Naive thymus-derived CD4-positive, alpha-beta T cell (primary cell): ENCODE measurements at regions not wholly inside any gene's neighbourhood (a gene's known extent, or its start where the extent isn't known, plus 50 kb on each side); places are given as distances from the start of the nearest gene placed in this dataset.
"Not testable (repeated sequence)": the region's sequence is repeated elsewhere in the genome, so short reads cannot be mapped to it uniquely, and the experiment has no call there.

Source experiments
- ATAC-seq: fragments of 150-1000 bp; cut with Tn5 transposase; 2 replicates; pipeline ENCODE4 v1.10.0; 2021; ENCODE audit warnings: mild to moderate bottlenecking, moderate library complexity
- CTCF ChIA-PET: fragments of 350-600 bp; sonication (Branson Sonifier 250); formaldehyde crosslinking; loops from one replicate; lab custom pipeline; 2021; ENCODE audit warnings: antibody characterized with exemption; lab: Charles Lee
- POLR2A ChIA-PET: fragments of 350-600 bp; sonication (Branson Sonifier 250); formaldehyde crosslinking; loops from one replicate; lab custom pipeline; 2021; ENCODE audit warnings: antibody characterized with exemption, inconsistent platforms; lab: Charles Lee
- DNase-seq, 9 donors: peaks; one replicate each; pipeline versions ENCODE4 v3.0.0 to v3.0.0-alpha.2; 2020 to 2022; ENCODE audit warnings: mixed read lengths in 1 of 9
- H3K27ac ChIP-seq: one replicate; pipeline ENCODE4 v1.7.0; 2013; ENCODE audit warnings: mild to moderate bottlenecking, low read depth, low read length, moderate library complexity
- H3K27me3 ChIP-seq, 2 donors: one replicate each; pipeline ENCODE4 v1.7.0; 2013; ENCODE audit warnings: low read length in 2 of 2, mild to moderate bottlenecking in 2 of 2, moderate library complexity in 2 of 2; ENCODE audit not compliant: control insufficient read depth in 2 of 2, insufficient read depth in 2 of 2
- H3K36me3 ChIP-seq, 3 experiments: 1 replicate in 2 of 3; 2 replicates in 1 of 3; pipeline ENCODE4 v1.7.0; 2013; ENCODE audit warnings: low read length in 3 of 3, mild to moderate bottlenecking in 3 of 3, moderate library complexity in 1 of 3; ENCODE audit not compliant: insufficient read depth in 3 of 3, control insufficient read depth in 2 of 3
- H3K4me1 ChIP-seq, 2 donors: one replicate each; pipeline ENCODE4 v1.7.0; 2013; ENCODE audit warnings: low read length in 2 of 2, mild to moderate bottlenecking in 2 of 2, moderate library complexity in 1 of 2; ENCODE audit not compliant: control insufficient read depth in 2 of 2, insufficient read depth in 2 of 2
- H3K4me3 ChIP-seq: 2 replicates; pipeline ENCODE4 v1.7.0; 2013; ENCODE audit warnings: mild to moderate bottlenecking, low read length
- H3K9me3 ChIP-seq, 3 experiments: 1 replicate in 2 of 3; 2 replicates in 1 of 3; pipeline ENCODE4 v1.7.0; 2013; ENCODE audit warnings: low read length in 3 of 3; ENCODE audit not compliant: control insufficient read depth in 2 of 3
- H3K27ac Mint-ChIP-seq, 9 donors: one replicate each; pipeline ENCODE4 v1.8.0; 2020 to 2022; ENCODE audit warnings: mixed read lengths in 9 of 9, mild to moderate bottlenecking in 8 of 9, moderate library complexity in 5 of 9, inconsistent platforms in 2 of 9
- H3K27me3 Mint-ChIP-seq, 5 donors: one replicate each; pipeline ENCODE4 v1.8.0; 2021 to 2022; ENCODE audit warnings: mixed read lengths in 5 of 5, mild to moderate bottlenecking in 1 of 5
- H3K36me3 Mint-ChIP-seq, 5 donors: one replicate each; pipeline ENCODE4 v1.8.0; 2020 to 2022; ENCODE audit warnings: mixed read lengths in 5 of 5, mild to moderate bottlenecking in 3 of 5, inconsistent platforms in 1 of 5
- H3K4me1 Mint-ChIP-seq, 7 donors: one replicate each; pipeline ENCODE4 v1.8.0; 2020 to 2022; ENCODE audit warnings: mixed read lengths in 7 of 7, mild to moderate bottlenecking in 3 of 7, inconsistent platforms in 1 of 7
- H3K4me3 Mint-ChIP-seq, 10 donors: one replicate each; pipeline ENCODE4 v1.8.0; 2020 to 2022; ENCODE audit warnings: mild to moderate bottlenecking in 10 of 10, mixed read lengths in 10 of 10, moderate library complexity in 6 of 10, inconsistent platforms in 2 of 10
- H3K9me3 Mint-ChIP-seq, 11 donors: one replicate each; pipeline ENCODE4 v1.8.0; 2020 to 2022; ENCODE audit warnings: mixed read lengths in 11 of 11, mild to moderate bottlenecking in 4 of 11, inconsistent platforms in 1 of 11, moderate library complexity in 1 of 11
- intact Hi-C, 2 donors: fragments of 100-400 bp; cut with micrococcal nuclease; formaldehyde crosslinking; loops; one replicate each; pipeline ENCODE4 v1.15.1; 2023

- Histone ChIP-seq H3K27me3 (no peaks in the 10 kb centered on the region), H3K4me1 (no peaks in the 10 kb centered on the region), H3K4me3 (no peak overlapping the region), H3K27ac (no peak overlapping the region), H3K9me3 (peaks cover 0 to 6% (median 0%) of the 10 kb centered on the region in 3 experiments), H3K36me3 (no peaks in the 10 kb centered on the region)
- intact Hi-C loops = no loop called here
- Mint-ChIP-seq H3K36me3 (no peaks in the 10 kb centered on the region), H3K4me1 (no peaks in the 10 kb centered on the region), H3K27me3 (no peaks in the 10 kb centered on the region), H3K4me3 (no peak overlapping the region), H3K27ac (no peak overlapping the region), H3K9me3 (peaks cover 0 to 15% (median 4%) of the 10 kb centered on the region in 11 donors)
- ChIA-PET POLR2A (no interaction called here), CTCF (no interaction called here)
- ATAC-seq = no peak
- DNase-seq = no peak
Measured at GRCh38 chr14:45651890-45652289, 398.9 kb upstream of the MIS18BP1 start.

- no peak for ATAC-seq
- no peak overlapping the region for H3K27ac Mint-ChIP-seq
- Histone ChIP-seq H3K27me3 (no peaks in the 10 kb centered on the region), H3K4me3 (no peak overlapping the region), H3K36me3 (no peaks in the 10 kb centered on the region), H3K4me1 (no peaks in the 10 kb centered on the region), H3K9me3 (peaks cover 0 to 6% (median 0%) of the 10 kb centered on the region in 3 experiments), H3K27ac (no peak overlapping the region)
- ChIA-PET CTCF (no interaction called here), POLR2A (no interaction called here)
- H3K4me1 Mint-ChIP-seq = no peaks in the 10 kb centered on the region
- no peaks in the 10 kb centered on the region for H3K27me3 Mint-ChIP-seq
- no peaks in the 10 kb centered on the region for H3K36me3 Mint-ChIP-seq
- no peak overlapping the region for H3K4me3 Mint-ChIP-seq
- DNase-seq = no peak
- peaks cover 0 to 12% (median 6%) of the 10 kb centered on the region in 11 donors for H3K9me3 Mint-ChIP-seq
- intact Hi-C loops = no loop called here
Measured at GRCh38 chr14:45650754-45651153, 397.8 kb upstream of the MIS18BP1 start.

- no peak overlapping the region for H3K27ac ChIP-seq
- ChIA-PET POLR2A (no interaction called here), CTCF (no interaction called here)
- H3K4me1 ChIP-seq = no peaks in the 10 kb centered on the region
- no peak overlapping the region for H3K4me3 ChIP-seq
- Mint-ChIP-seq H3K36me3 (no peaks in the 10 kb centered on the region), H3K27ac (no peak overlapping the region), H3K4me3 (no peak overlapping the region), H3K4me1 (no peaks in the 10 kb centered on the region), H3K27me3 (no peaks in the 10 kb centered on the region), H3K9me3 (peaks cover 0 to 14% (median 7%) of the 10 kb centered on the region in 11 donors)
- H3K27me3 ChIP-seq = no peaks in the 10 kb centered on the region
- ATAC-seq (no peak), DNase-seq (no peak)
- H3K36me3 ChIP-seq = no peaks in the 10 kb centered on the region
- intact Hi-C loops = no loop called here
- peaks cover 0 to 6% (median 0%) of the 10 kb centered on the region in 3 experiments for H3K9me3 ChIP-seq
Measured at GRCh38 chr14:45649051-45649450, 396.0 kb upstream of the MIS18BP1 start.

GRCh38 chr14:45641541-45641940, 388.5 kb upstream of the MIS18BP1 start:
- Histone ChIP-seq H3K27me3 (no peaks in the 10 kb centered on the region), H3K9me3 (no peaks in the 10 kb centered on the region), H3K4me3 (no peak overlapping the region), H3K27ac (no peak overlapping the region), H3K4me1 (no peaks in the 10 kb centered on the region), H3K36me3 (no peaks in the 10 kb centered on the region)
- Mint-ChIP-seq H3K4me1 (no peaks in the 10 kb centered on the region), H3K36me3 (peaks cover 0 to 3% (median 0%) of the 10 kb centered on the region in 5 donors), H3K4me3 (no peak overlapping the region), H3K27ac (no peak overlapping the region), H3K27me3 (no peaks in the 10 kb centered on the region), H3K9me3 (peaks cover 2 to 33% (median 11%) of the 10 kb centered on the region in 11 donors)
- DNase-seq = no peak
- intact Hi-C loops = no loop called here
- CTCF ChIA-PET = no interaction called here
- ATAC-seq = no peak
- POLR2A ChIA-PET = no interaction called here

- H3K36me3 Mint-ChIP-seq, ATAC-seq, POLR2A ChIA-PET, H3K4me1 Mint-ChIP-seq, H3K4me3 ChIP-seq, H3K9me3 ChIP-seq, H3K4me3 Mint-ChIP-seq, H3K36me3 ChIP-seq, H3K4me1 ChIP-seq, H3K27ac Mint-ChIP-seq, H3K27me3 Mint-ChIP-seq, H3K27ac ChIP-seq, H3K27me3 ChIP-seq, CTCF ChIA-PET, intact Hi-C loops: not testable (repeated sequence)
- peak in 1 of 9 donors; percentile 7 for DNase-seq
- H3K9me3 Mint-ChIP-seq = peaks cover 3 to 20% (median 10%) of the 10 kb centered on the region in 11 donors
Measured at GRCh38 chr14:45634651-45635441, 381.8 kb upstream of the MIS18BP1 start.

- POLR2A ChIA-PET = no interaction called here
- Histone ChIP-seq H3K27ac (no peak overlapping the region), H3K27me3 (no peaks in the 10 kb centered on the region), H3K4me3 (no peak overlapping the region), H3K4me1 (no peaks in the 10 kb centered on the region), H3K36me3 (no peaks in the 10 kb centered on the region), H3K9me3 (no peaks in the 10 kb centered on the region)
- CTCF ChIA-PET = no interaction called here
- no peak for ATAC-seq
- H3K27me3 Mint-ChIP-seq = no peaks in the 10 kb centered on the region
- H3K4me1 Mint-ChIP-seq = no peaks in the 10 kb centered on the region
- H3K9me3 Mint-ChIP-seq = peaks cover 1 to 23% (median 7%) of the 10 kb centered on the region in 11 donors
- intact Hi-C loops = no loop called here
- no peak overlapping the region for H3K27ac Mint-ChIP-seq
- no peak overlapping the region for H3K4me3 Mint-ChIP-seq
- DNase-seq = no peak
- H3K36me3 Mint-ChIP-seq = peaks cover 0 to 3% (median 0%) of the 10 kb centered on the region in 5 donors
Measured at GRCh38 chr14:45633220-45633984, 380.4 kb upstream of the MIS18BP1 start.
